GM18909 (cell line): ENCODE measurements at regions not wholly inside any gene's neighbourhood (a gene's known extent, or its start where the extent isn't known, plus 50 kb on each side); places are given as distances from the start of the nearest gene placed in this dataset.
A peak's percentile ranks its signal among the peaks of the same experiment; 100 is the strongest.
"Not testable (repeated sequence)": the region's sequence is repeated elsewhere in the genome, so short reads cannot be mapped to it uniquely, and the experiment has no call there.

Source experiments
- ATAC-seq: cut with Tn5 transposase; IDR thresholded peaks from one replicate; pipeline ENCODE4 v1.9.1; 2021; ENCODE audit warnings: mild to moderate bottlenecking; ENCODE audit not compliant: unreplicated experiment, poor library complexity

GRCh38 chr5:143946837-143947236 lies 134.9 kb downstream of the HMHB1 start:
- ATAC-seq = no peak

- ATAC-seq = no peak
Observed at GRCh38 chr5:143947313-143947712, 135.4 kb downstream of the HMHB1 start.

- ATAC-seq = no peak
Observed at GRCh38 chr5:143952809-143953208, 140.8 kb downstream of the HMHB1 start.

GRCh38 chr5:143953851-143954250 lies 141.9 kb downstream of the HMHB1 start:
- ATAC-seq = no peak

- ATAC-seq = no peak
Observed at GRCh38 chr5:143955141-143955540, 143.2 kb downstream of the HMHB1 start.

- no peak for ATAC-seq
Observed at GRCh38 chr5:143957455-143957854, 145.5 kb downstream of the HMHB1 start.

- no peak for ATAC-seq
Observed at GRCh38 chr5:143962201-143962600, 150.2 kb downstream of the HMHB1 start.

GRCh38 chr5:143964919-143965318 lies 153.0 kb downstream of the HMHB1 start:
- no peak for ATAC-seq

GRCh38 chr5:143966280-143966679 lies 154.3 kb downstream of the HMHB1 start:
- ATAC-seq = no peak

GRCh38 chr5:143968071-143968878 lies 156.3 kb downstream of the HMHB1 start:
- ATAC-seq = peak; percentile 78

GRCh38 chr5:143970159-143970558 lies 158.2 kb downstream of the HMHB1 start:
- ATAC-seq = no peak

GRCh38 chr5:143972068-143972467 lies 160.1 kb downstream of the HMHB1 start:
- ATAC-seq = no peak

GRCh38 chr5:143976055-143976454 lies 164.1 kb downstream of the HMHB1 start:
- no peak for ATAC-seq

- ATAC-seq = no peak
Observed at GRCh38 chr5:143977891-143978461, 166.0 kb downstream of the HMHB1 start.

- peak; percentile 70 for ATAC-seq
Observed at GRCh38 chr5:143979044-143979690, 167.2 kb downstream of the HMHB1 start.

- ATAC-seq = no peak
Observed at GRCh38 chr5:143980506-143980905, 168.5 kb downstream of the HMHB1 start.

GRCh38 chr5:143982957-143983356 lies 171.0 kb downstream of the HMHB1 start:
- ATAC-seq = not testable (repeated sequence)

- no peak for ATAC-seq
Observed at GRCh38 chr5:143985832-143986515, 174.0 kb downstream of the HMHB1 start.

- no peak for ATAC-seq
Observed at GRCh38 chr5:143986516-143987212, 174.7 kb downstream of the HMHB1 start.

GRCh38 chr5:143987264-143987663 lies 175.3 kb downstream of the HMHB1 start:
- ATAC-seq = no peak
